ENCODE measurements at regions not wholly inside any gene's neighbourhood (a gene's known extent, or its start where the extent isn't known, plus 50 kb on each side); places are given as distances from the start of the nearest gene placed in this dataset.

DNA sequence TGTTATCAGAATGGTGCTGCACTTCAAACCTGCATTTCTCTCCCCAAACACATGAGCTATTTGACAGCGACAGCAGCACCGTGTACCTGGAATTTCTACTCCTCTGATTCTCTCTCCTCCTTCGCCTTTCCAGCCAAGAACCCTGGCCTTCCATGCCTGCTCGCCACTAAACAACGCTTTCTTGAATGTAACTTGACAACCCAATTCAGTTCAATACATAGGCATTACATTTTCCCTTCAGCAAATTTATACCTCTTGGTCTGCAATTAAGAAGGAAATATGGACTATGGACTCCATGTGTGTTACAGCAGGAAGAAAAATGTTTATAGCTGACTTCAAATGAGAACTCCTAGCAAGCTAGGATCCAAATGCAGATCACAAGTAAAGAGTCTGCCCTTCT is 162.6 kb upstream of the AUTS2 start:
- Mint-ChIP-seq H3K27ac (ENCODE audit: unreplicated experiment) (no peak overlapping the region), H3K36me3 (ENCODE audit: unreplicated experiment) (peaks cover 4% of the 10 kb centered on the region), H3K9me3 (ENCODE audit: unreplicated experiment) (no peaks in the 10 kb centered on the region), H3K4me1 (ENCODE audit: low read depth, unreplicated experiment) (no peaks in the 10 kb centered on the region), H3K27me3 (ENCODE audit: unreplicated experiment) (peaks cover 3% of the 10 kb centered on the region), H3K4me3 (ENCODE audit: unreplicated experiment) (no peak overlapping the region)
- TF ChIP-seq, protein P1, sequence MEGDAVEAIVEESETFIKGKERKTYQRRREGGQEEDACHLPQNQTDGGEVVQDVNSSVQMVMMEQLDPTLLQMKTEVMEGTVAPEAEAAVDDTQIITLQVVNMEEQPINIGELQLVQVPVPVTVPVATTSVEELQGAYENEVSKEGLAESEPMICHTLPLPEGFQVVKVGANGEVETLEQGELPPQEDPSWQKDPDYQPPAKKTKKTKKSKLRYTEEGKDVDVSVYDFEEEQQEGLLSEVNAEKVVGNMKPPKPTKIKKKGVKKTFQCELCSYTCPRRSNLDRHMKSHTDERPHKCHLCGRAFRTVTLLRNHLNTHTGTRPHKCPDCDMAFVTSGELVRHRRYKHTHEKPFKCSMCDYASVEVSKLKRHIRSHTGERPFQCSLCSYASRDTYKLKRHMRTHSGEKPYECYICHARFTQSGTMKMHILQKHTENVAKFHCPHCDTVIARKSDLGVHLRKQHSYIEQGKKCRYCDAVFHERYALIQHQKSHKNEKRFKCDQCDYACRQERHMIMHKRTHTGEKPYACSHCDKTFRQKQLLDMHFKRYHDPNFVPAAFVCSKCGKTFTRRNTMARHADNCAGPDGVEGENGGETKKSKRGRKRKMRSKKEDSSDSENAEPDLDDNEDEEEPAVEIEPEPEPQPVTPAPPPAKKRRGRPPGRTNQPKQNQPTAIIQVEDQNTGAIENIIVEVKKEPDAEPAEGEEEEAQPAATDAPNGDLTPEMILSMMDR (IDR thresholded peaks at IDR 0.05; ENCODE audit: partially characterized antibody, unreplicated experiment), result no peak
- DNase-seq, result no peak

DNA sequence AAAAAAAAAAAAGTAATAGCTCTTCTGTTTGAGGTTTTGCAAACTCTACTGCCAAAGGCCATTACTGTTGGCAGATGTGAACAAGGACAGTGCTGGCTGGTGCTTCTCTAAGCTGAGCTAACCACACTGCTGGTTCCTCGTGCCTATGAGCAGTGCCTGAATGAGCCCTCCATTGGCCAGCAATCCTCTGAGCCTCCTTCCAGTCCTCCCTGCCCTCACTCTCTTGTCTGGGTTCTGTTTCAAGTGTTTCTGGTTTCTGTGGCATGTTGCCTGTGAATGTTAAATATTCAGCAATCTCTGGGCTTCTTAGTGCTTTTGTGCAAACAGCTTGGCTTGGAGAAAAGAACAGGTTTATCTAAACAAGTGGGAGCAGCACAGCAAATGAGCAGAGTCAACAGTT is 161.3 kb upstream of the AUTS2 start:
- Mint-ChIP-seq H3K4me3 (ENCODE audit: unreplicated experiment) (no peak overlapping the region), H3K27me3 (ENCODE audit: unreplicated experiment) (no peaks in the 10 kb centered on the region), H3K4me1 (ENCODE audit: low read depth, unreplicated experiment) (no peaks in the 10 kb centered on the region), H3K27ac (ENCODE audit: unreplicated experiment) (no peak overlapping the region), H3K36me3 (ENCODE audit: unreplicated experiment) (peaks cover 4% of the 10 kb centered on the region), H3K9me3 (ENCODE audit: unreplicated experiment) (no peaks in the 10 kb centered on the region)
- TF ChIP-seq, protein P1 (IDR thresholded peaks at IDR 0.05; ENCODE audit: partially characterized antibody, unreplicated experiment), result no peak
- no peak for DNase-seq

DNA sequence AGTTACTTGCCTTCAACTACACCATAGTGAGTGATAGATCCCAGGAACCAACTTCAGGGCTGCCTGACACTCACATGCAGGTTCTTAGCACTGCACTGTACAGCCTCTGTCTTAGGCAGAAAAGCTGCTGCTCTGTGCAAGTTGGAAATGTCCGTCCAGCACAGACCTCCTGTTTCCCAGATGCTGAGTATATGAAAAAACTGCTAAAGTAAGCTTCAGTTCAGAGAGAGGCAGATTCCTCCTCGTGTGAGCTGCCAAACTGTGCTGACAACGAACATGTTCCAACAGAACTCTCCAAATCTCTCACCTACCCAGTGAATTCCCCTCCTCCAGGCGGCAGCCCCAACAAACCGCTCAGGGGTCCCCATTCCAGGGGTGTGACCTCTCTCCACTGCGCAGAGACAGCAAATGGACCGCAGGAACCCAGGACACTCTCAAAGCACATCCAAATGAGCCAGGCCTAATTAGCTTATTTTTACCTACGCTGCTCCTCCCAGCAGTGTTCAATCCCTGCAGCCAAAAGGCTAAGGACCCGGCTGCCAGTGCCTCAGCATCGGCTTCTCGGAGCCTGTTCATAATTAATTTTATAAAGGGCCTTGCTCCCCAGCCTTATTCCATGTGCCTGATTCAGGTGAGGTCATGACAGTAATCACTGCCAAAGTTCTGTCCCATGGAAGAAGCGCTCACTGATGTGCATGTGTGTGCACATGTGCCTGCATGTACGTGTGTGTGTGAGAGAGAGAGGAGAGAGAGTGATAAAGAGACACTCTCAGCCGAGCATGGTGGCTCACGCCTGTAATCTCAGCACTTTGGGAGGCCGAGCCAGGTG is 159.5 kb upstream of the AUTS2 start:
- TF ChIP-seq, protein P1 (IDR thresholded peaks at IDR 0.05; ENCODE audit: partially characterized antibody, unreplicated experiment), result no peak
- Mint-ChIP-seq H3K4me1 (ENCODE audit: low read depth, unreplicated experiment) (no peaks in the 10 kb centered on the region), H3K4me3 (ENCODE audit: unreplicated experiment) (no peak overlapping the region), H3K9me3 (ENCODE audit: unreplicated experiment) (no peaks in the 10 kb centered on the region), H3K27me3 (ENCODE audit: unreplicated experiment) (no peaks in the 10 kb centered on the region), H3K27ac (ENCODE audit: unreplicated experiment) (no peak overlapping the region), H3K36me3 (ENCODE audit: unreplicated experiment) (peaks cover 4% of the 10 kb centered on the region)
- no peak for DNase-seq

DNA sequence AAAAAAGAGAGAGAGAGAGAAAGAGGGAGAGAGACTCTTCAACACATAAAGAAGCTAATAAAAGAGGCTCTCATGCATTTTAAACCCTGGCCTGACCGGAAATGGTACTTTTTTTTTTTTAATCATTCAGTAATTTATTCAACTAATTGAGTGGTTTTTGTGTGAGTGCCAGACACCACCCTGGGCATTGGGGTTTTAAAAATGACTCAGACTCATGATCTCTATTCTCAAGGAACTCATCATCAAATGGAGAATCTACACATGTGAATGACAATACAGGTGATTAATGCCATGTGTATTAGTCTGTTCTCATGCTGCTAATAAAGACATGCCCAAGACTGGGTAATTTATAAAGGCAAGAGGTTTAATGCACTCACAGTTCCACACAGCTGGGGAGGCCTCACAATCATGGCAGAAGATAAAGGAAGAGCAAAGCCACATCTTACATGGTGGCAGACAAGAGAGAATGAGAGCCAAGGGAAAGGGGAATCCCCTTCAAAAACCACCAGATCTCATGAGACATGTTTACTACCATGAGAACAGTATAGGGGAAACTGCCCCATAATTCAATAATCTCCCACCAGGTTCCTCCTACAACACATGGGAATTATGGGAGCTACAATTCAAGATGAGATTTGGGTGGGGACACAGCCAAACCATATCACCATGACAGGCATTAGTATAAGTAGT is 158.5 kb upstream of the AUTS2 start:
- no peak overlapping the region for H3K4me3 Mint-ChIP-seq (ENCODE audit: unreplicated experiment)
- DNase-seq, result no peak
- peaks cover 1% of the 10 kb centered on the region for H3K9me3 Mint-ChIP-seq (ENCODE audit: unreplicated experiment)
- TF ChIP-seq, protein P1 (IDR thresholded peaks at IDR 0.05; ENCODE audit: partially characterized antibody, unreplicated experiment), result no peak
- H3K36me3 Mint-ChIP-seq (ENCODE audit: unreplicated experiment), result no peaks in the 10 kb centered on the region
- peaks cover 1% of the 10 kb centered on the region for H3K4me1 Mint-ChIP-seq (ENCODE audit: low read depth, unreplicated experiment)
- H3K27me3 Mint-ChIP-seq (ENCODE audit: unreplicated experiment), result no peaks in the 10 kb centered on the region
- no peak overlapping the region for H3K27ac Mint-ChIP-seq (ENCODE audit: unreplicated experiment)

DNA sequence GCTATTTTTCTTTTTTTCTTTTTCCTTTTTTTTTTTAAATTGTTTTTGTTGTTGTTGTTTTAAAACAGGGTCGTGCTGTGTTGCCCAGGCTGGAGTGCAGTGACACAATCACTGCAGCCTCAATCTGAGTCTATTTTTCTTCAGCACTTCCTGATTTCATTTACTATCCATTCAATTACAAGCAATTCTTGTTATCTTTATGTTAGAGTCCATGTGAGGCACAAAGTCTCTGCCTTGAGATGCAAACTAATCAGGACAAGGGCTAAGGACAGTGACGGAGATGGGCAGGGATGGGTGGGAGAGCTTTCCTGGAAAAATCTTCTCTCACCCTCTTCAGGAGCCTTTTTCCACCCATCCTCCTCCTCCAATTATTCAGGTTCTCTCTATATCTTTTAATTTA is 157.3 kb upstream of the AUTS2 start:
- Mint-ChIP-seq H3K27me3 (ENCODE audit: unreplicated experiment) (no peaks in the 10 kb centered on the region), H3K27ac (ENCODE audit: unreplicated experiment) (no peak overlapping the region), H3K9me3 (ENCODE audit: unreplicated experiment) (peaks cover 1% of the 10 kb centered on the region), H3K36me3 (ENCODE audit: unreplicated experiment) (no peaks in the 10 kb centered on the region), H3K4me3 (ENCODE audit: unreplicated experiment) (no peak overlapping the region), H3K4me1 (ENCODE audit: low read depth, unreplicated experiment) (peaks cover 9% of the 10 kb centered on the region)
- TF ChIP-seq, protein P1 (IDR thresholded peaks at IDR 0.05; ENCODE audit: partially characterized antibody, unreplicated experiment), result no peak
- no peak for DNase-seq
